Fibroblast of lung (primary cell): ENCODE measurements at regions not wholly inside any gene's neighbourhood (a gene's known extent, or its start where the extent isn't known, plus 50 kb on each side); places are given as distances from the start of the nearest gene placed in this dataset.
A peak's percentile ranks its signal among the peaks of the same experiment; 100 is the strongest.

ENCODE experiments used
- DNase-seq, 2 donors: peaks; one replicate each; pipeline versions ENCODE4 v3.0.0 to v3.0.0-alpha.2; 2010; ENCODE audit warnings: low read depth in 2 of 2
- H2AFZ ChIP-seq: 2 replicates; pipeline ENCODE4 v1.5.1; 2012; ENCODE audit warnings: low read length, control low read depth, inconsistent platforms
- H3K27ac ChIP-seq: 2 replicates; pipeline ENCODE4 v1.5.1; 2011; ENCODE audit warnings: low read length, control low read depth; ENCODE audit not compliant: insufficient read depth
- H3K27me3 ChIP-seq: 2 replicates; pipeline ENCODE4 v1.5.1; 2011; ENCODE audit warnings: mild to moderate bottlenecking, low read length; ENCODE audit not compliant: control insufficient read depth, insufficient read depth
- H3K36me3 ChIP-seq: 2 replicates; pipeline ENCODE4 v1.5.1; 2011; ENCODE audit warnings: low read length; ENCODE audit not compliant: control insufficient read depth, insufficient read depth
- H3K4me1 ChIP-seq: 2 replicates; pipeline ENCODE4 v1.5.1; 2011; ENCODE audit warnings: low read length; ENCODE audit not compliant: control insufficient read depth, insufficient read depth; ENCODE audit errors: extremely low read depth
- H3K4me2 ChIP-seq: 2 replicates; pipeline ENCODE4 v1.5.1; 2011; ENCODE audit warnings: low read length, control low read depth; ENCODE audit not compliant: insufficient read depth; ENCODE audit errors: extremely low read depth
- H3K4me3 ChIP-seq, 4 experiments: fragments of 200-600 bp in 1 of 4; sonication (generic) in 1 of 4; replicated peaks in 1 of 4; 2 replicates each; pipeline ENCODE4 v1.5.1; 2011 to 2016; ENCODE audit warnings: low read length in 4 of 4, low read depth in 3 of 4, mild to moderate bottlenecking in 3 of 4, control low read depth in 2 of 4, inconsistent platforms in 1 of 4, mixed read lengths in 1 of 4; ENCODE audit not compliant: insufficient read depth in 1 of 4; ENCODE audit errors: control extremely low read depth in 1 of 4
- H3K79me2 ChIP-seq: 2 replicates; pipeline ENCODE4 v1.5.1; 2012; ENCODE audit warnings: mild to moderate bottlenecking, low read length, inconsistent platforms; ENCODE audit not compliant: control insufficient read depth, insufficient read depth
- H3K9ac ChIP-seq: 2 replicates; pipeline ENCODE4 v1.5.1; 2011; ENCODE audit warnings: mild to moderate bottlenecking, low read length, control low read depth; ENCODE audit not compliant: insufficient read depth
- H3K9me3 ChIP-seq: 2 replicates; pipeline ENCODE4 v1.5.1; 2012; ENCODE audit warnings: low read depth, low read length; ENCODE audit not compliant: control insufficient read depth, insufficient read depth
- H4K20me1 ChIP-seq: 2 replicates; pipeline ENCODE4 v1.5.1; 2011; ENCODE audit warnings: low read length; ENCODE audit not compliant: control insufficient read depth, insufficient read depth; ENCODE audit errors: extremely low read depth
- EZH2 ChIP-seq: IDR thresholded peaks from 2 replicates; pipeline ENCODE4 v1.5.1; 2012; ENCODE audit warnings: low read length, control low read depth, mild to moderate bottlenecking; ENCODE audit errors: missing control alignments
- TF ChIP-seq, protein P1 (sequence below), 2 donors: IDR thresholded peaks in 1 of 2; conservative IDR thresholded peaks in 1 of 2; 1 replicate in 1 of 2; 2 replicates in 1 of 2; pipeline ENCODE4 v1.5.1; 2011 to 2012; ENCODE audit warnings: low read length in 2 of 2, control low read depth in 1 of 2, inconsistent platforms in 1 of 2, low read depth in 1 of 2, mild to moderate bottlenecking in 1 of 2

DNA sequence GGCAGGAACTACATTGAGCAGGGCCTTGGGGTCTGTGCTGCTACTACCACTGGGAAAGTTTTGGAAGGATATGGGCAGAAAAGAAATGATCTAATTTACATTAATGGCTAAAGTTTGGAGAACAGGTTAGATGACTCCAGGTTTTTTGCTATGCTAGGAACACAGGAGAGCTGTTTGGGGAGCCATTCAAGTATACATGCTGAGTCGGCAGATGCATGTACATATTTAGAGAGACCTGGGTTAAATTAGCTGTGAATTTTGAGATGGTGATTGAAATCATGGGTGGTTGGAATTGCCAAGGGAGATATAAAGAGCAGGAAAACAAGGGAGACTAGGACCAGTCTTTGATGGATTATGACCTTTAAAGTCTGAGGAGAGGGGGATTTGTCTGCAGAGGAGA is 113.1 kb upstream of the BACH2 start:
- Histone ChIP-seq H4K20me1 (peaks cover 2% of the 10 kb centered on the region), H3K9ac (no peak overlapping the region), H2AFZ (no peak overlapping the region), H3K9me3 (no peaks in the 10 kb centered on the region), H3K4me3 (no peak overlapping the region), H3K27ac (no peak overlapping the region), H3K27me3 (no peaks in the 10 kb centered on the region), H3K4me2 (no peak overlapping the region), H3K36me3 (no peaks in the 10 kb centered on the region), H3K79me2 (no peaks in the 10 kb centered on the region), H3K4me1 (no peaks in the 10 kb centered on the region)
- TF ChIP-seq EZH2: no peak
- TF ChIP-seq, protein P1, sequence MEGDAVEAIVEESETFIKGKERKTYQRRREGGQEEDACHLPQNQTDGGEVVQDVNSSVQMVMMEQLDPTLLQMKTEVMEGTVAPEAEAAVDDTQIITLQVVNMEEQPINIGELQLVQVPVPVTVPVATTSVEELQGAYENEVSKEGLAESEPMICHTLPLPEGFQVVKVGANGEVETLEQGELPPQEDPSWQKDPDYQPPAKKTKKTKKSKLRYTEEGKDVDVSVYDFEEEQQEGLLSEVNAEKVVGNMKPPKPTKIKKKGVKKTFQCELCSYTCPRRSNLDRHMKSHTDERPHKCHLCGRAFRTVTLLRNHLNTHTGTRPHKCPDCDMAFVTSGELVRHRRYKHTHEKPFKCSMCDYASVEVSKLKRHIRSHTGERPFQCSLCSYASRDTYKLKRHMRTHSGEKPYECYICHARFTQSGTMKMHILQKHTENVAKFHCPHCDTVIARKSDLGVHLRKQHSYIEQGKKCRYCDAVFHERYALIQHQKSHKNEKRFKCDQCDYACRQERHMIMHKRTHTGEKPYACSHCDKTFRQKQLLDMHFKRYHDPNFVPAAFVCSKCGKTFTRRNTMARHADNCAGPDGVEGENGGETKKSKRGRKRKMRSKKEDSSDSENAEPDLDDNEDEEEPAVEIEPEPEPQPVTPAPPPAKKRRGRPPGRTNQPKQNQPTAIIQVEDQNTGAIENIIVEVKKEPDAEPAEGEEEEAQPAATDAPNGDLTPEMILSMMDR (conservative IDR thresholded peaks at IDR 0.05 in 1 of 2, IDR thresholded peaks at IDR 0.05 in 1 of 2; ENCODE audit: low read depth in 1 of 2, low read length in 2 of 2): no peak
- DNase-seq: no peak

DNA sequence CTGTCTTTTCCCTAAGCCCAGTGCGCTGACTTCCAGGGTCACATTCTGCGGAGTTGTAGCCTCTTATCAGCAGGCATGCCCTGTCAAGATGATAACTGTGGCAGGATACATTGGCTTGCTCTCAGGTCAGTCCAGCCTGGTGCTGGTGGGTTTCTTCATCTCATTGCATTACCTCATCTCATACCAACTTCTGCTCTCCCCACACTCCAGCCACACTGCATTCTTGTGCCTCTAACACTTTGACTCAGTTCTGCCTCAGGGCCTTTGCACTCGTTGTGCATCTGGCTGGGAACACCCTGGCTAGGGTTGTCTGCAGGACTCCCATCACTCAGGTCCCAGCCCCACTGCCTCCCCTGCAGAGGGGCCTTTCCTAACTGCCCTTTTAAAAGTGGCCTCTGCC is 110.3 kb upstream of the BACH2 start:
- Histone ChIP-seq H3K9me3 (no peaks in the 10 kb centered on the region), H3K4me2 (no peak overlapping the region), H3K9ac (no peak overlapping the region), H3K79me2 (no peaks in the 10 kb centered on the region), H3K36me3 (no peaks in the 10 kb centered on the region), H2AFZ (no peak overlapping the region), H3K27me3 (no peaks in the 10 kb centered on the region), H3K4me1 (peaks cover 2% of the 10 kb centered on the region), H3K27ac (no peak overlapping the region), H3K4me3 (no peak overlapping the region), H4K20me1 (peaks cover 2% of the 10 kb centered on the region)
- TF ChIP-seq, protein P1 (conservative IDR thresholded peaks at IDR 0.05 in 1 of 2, IDR thresholded peaks at IDR 0.05 in 1 of 2; ENCODE audit: low read depth in 1 of 2, low read length in 2 of 2): no peak
- no peak for TF ChIP-seq EZH2
- DNase-seq: peak in 1 of 2 donors; percentile 59

DNA sequence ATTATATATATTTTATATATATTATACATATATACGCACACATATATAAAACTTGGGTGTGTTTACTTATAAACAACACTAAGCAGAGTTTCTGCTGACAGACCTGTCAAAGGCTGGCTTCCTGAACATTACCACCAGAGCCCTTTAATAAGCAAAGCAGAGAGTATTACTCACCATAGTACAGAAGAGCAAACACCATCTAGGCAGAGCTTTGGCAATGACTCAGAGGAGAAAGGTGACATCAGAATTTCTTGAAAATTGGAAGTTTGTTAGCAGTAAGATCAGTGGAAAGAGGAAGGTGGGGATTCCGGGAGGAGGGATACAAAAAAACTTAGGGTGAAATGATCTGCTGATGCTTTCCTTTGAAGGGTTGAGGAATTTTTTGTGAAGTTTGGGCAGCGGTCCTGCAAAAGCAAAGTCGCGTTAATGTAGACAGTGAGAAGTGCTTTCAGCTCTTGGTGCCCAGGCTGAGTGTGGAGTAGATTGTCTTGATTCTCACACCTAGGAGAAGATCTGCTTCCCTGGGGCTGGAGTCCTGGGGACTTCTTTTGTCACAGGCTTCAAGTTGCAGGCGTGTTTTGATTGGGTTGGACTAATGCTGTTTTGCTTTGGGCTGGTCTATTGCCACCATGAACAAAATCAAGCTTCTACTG is 109.6 kb upstream of the BACH2 start:
- TF ChIP-seq EZH2: no peak
- TF ChIP-seq, protein P1 (conservative IDR thresholded peaks at IDR 0.05 in 1 of 2, IDR thresholded peaks at IDR 0.05 in 1 of 2; ENCODE audit: low read depth in 1 of 2, low read length in 2 of 2): no peak
- Histone ChIP-seq H2AFZ (no peak overlapping the region), H3K27me3 (no peaks in the 10 kb centered on the region), H3K4me2 (no peak overlapping the region), H3K4me1 (peaks cover 2% of the 10 kb centered on the region), H3K4me3 (no peak overlapping the region), H3K9me3 (no peaks in the 10 kb centered on the region), H4K20me1 (peaks cover 2% of the 10 kb centered on the region), H3K9ac (no peak overlapping the region), H3K27ac (no peak overlapping the region), H3K79me2 (no peaks in the 10 kb centered on the region), H3K36me3 (no peaks in the 10 kb centered on the region)
- DNase-seq: peak; percentile 62 to 82
